ENCODE measurements at regions not wholly inside any gene's neighbourhood (a gene's known extent, or its start where the extent isn't known, plus 50 kb on each side); places are given as distances from the start of the nearest gene placed in this dataset.

- Histone ChIP-seq H3K4me3 (ENCODE audit: low read length) (no peak overlapping the region), H3K36me3 (ENCODE audit: control insufficient read depth, low read length) (no peaks in the 10 kb centered on the region), H3K27ac (ENCODE audit: low read depth, low read length) (no peak overlapping the region), H3K27me3 (ENCODE audit: control insufficient read depth, low read length) (peaks cover 41% of the 10 kb centered on the region), H3K79me2 (ENCODE audit: control insufficient read depth, low read length) (no peaks in the 10 kb centered on the region), H3F3A (ENCODE audit: control insufficient read depth, insufficient read depth) (no peaks in the 10 kb centered on the region), H4K20me1 (ENCODE audit: control insufficient read depth, insufficient read depth, low read depth, low read length) (no peaks in the 10 kb centered on the region), H3K4me1 (ENCODE audit: control insufficient read depth, low read length) (no peaks in the 10 kb centered on the region), H3K9me3 (ENCODE audit: control insufficient read depth, insufficient read depth, low read length) (no peaks in the 10 kb centered on the region), H3K9me2 (replicated peaks; ENCODE audit: control insufficient read depth, low read length) (no peaks in the 10 kb centered on the region), H3K4me2 (ENCODE audit: low read length) (no peak overlapping the region)
- TF ChIP-seq CTCF (IDR thresholded peaks at IDR 0.05; ENCODE audit: low read depth, low read length, poor library complexity, severe bottlenecking) (no peak), EZH2phosphoT487 (IDR thresholded peaks at IDR 0.05; ENCODE audit: borderline replicate concordance, low read length) (no peak)
Measured at GRCh38 chr5:133817456-133817855, 151.0 kb downstream of the C5orf15 start.

GRCh38 chr5:133816791-133817190 lies 151.6 kb downstream of the C5orf15 start:
- Histone ChIP-seq H3K9me3 (ENCODE audit: control insufficient read depth, insufficient read depth, low read length) (no peaks in the 10 kb centered on the region), H3K4me3 (ENCODE audit: low read length) (no peak overlapping the region), H3K9me2 (replicated peaks; ENCODE audit: control insufficient read depth, low read length) (no peaks in the 10 kb centered on the region), H3K27ac (ENCODE audit: low read depth, low read length) (no peak overlapping the region), H3K36me3 (ENCODE audit: control insufficient read depth, low read length) (no peaks in the 10 kb centered on the region), H3K4me1 (ENCODE audit: control insufficient read depth, low read length) (no peaks in the 10 kb centered on the region), H3F3A (ENCODE audit: control insufficient read depth, insufficient read depth) (no peaks in the 10 kb centered on the region), H3K4me2 (ENCODE audit: low read length) (no peak overlapping the region), H4K20me1 (ENCODE audit: control insufficient read depth, insufficient read depth, low read depth, low read length) (no peaks in the 10 kb centered on the region), H3K79me2 (ENCODE audit: control insufficient read depth, low read length) (no peaks in the 10 kb centered on the region), H3K27me3 (ENCODE audit: control insufficient read depth, low read length) (peaks cover 37% of the 10 kb centered on the region)
- no peak for TF ChIP-seq EZH2phosphoT487 (IDR thresholded peaks at IDR 0.05; ENCODE audit: borderline replicate concordance, low read length)
- TF ChIP-seq CTCF (IDR thresholded peaks at IDR 0.05; ENCODE audit: low read depth, low read length, poor library complexity, severe bottlenecking) = no peak

- no peak for TF ChIP-seq CTCF (IDR thresholded peaks at IDR 0.05; ENCODE audit: low read depth, low read length, poor library complexity, severe bottlenecking)
- no peak for TF ChIP-seq EZH2phosphoT487 (IDR thresholded peaks at IDR 0.05; ENCODE audit: borderline replicate concordance, low read length)
- no peaks in the 10 kb centered on the region for H3K79me2 ChIP-seq (ENCODE audit: control insufficient read depth, low read length)
- H3K27ac ChIP-seq (ENCODE audit: low read depth, low read length) = no peak overlapping the region
- H3K9me3 ChIP-seq (ENCODE audit: control insufficient read depth, insufficient read depth, low read length) = no peaks in the 10 kb centered on the region
- H3K4me1 ChIP-seq (ENCODE audit: control insufficient read depth, low read length) = no peaks in the 10 kb centered on the region
- no peak overlapping the region for H3K4me2 ChIP-seq (ENCODE audit: low read length)
- H3K9me2 ChIP-seq (replicated peaks; ENCODE audit: control insufficient read depth, low read length) = no peaks in the 10 kb centered on the region
- H3K4me3 ChIP-seq (ENCODE audit: low read length) = no peak overlapping the region
- no peaks in the 10 kb centered on the region for H3F3A ChIP-seq (ENCODE audit: control insufficient read depth, insufficient read depth)
- no peaks in the 10 kb centered on the region for H4K20me1 ChIP-seq (ENCODE audit: control insufficient read depth, insufficient read depth, low read depth, low read length)
- no peaks in the 10 kb centered on the region for H3K36me3 ChIP-seq (ENCODE audit: control insufficient read depth, low read length)
- peaks cover 20% of the 10 kb centered on the region for H3K27me3 ChIP-seq (ENCODE audit: control insufficient read depth, low read length)
Measured at GRCh38 chr5:133814152-133814551, 154.3 kb downstream of the C5orf15 start.

GRCh38 chr5:133811168-133811567 lies 157.3 kb downstream of the C5orf15 start:
- Histone ChIP-seq H3K79me2 (ENCODE audit: control insufficient read depth, low read length) (no peaks in the 10 kb centered on the region), H3K27me3 (ENCODE audit: control insufficient read depth, low read length) (peaks cover 19% of the 10 kb centered on the region), H3K36me3 (ENCODE audit: control insufficient read depth, low read length) (no peaks in the 10 kb centered on the region), H3F3A (ENCODE audit: control insufficient read depth, insufficient read depth) (no peaks in the 10 kb centered on the region), H4K20me1 (ENCODE audit: control insufficient read depth, insufficient read depth, low read depth, low read length) (no peaks in the 10 kb centered on the region), H3K27ac (ENCODE audit: low read depth, low read length) (no peak overlapping the region), H3K9me2 (replicated peaks; ENCODE audit: control insufficient read depth, low read length) (no peaks in the 10 kb centered on the region), H3K4me1 (ENCODE audit: control insufficient read depth, low read length) (no peaks in the 10 kb centered on the region), H3K4me3 (ENCODE audit: low read length) (no peak overlapping the region), H3K4me2 (ENCODE audit: low read length) (no peak overlapping the region), H3K9me3 (ENCODE audit: control insufficient read depth, insufficient read depth, low read length) (no peaks in the 10 kb centered on the region)
- no peak for TF ChIP-seq EZH2phosphoT487 (IDR thresholded peaks at IDR 0.05; ENCODE audit: borderline replicate concordance, low read length)
- no peak for TF ChIP-seq CTCF (IDR thresholded peaks at IDR 0.05; ENCODE audit: low read depth, low read length, poor library complexity, severe bottlenecking)
